PC-9 (cell line): ENCODE measurements at regions not wholly inside any gene's neighbourhood (a gene's known extent, or its start where the extent isn't known, plus 50 kb on each side); places are given as distances from the start of the nearest gene placed in this dataset.
A peak's percentile ranks its signal among the peaks of the same experiment; 100 is the strongest.

Experiments used
- BruUV-seq: library from RNA; stranded (reverse); fragments of 400-500 nt; replicated peaks from 2 replicates; lab custom pipeline; 2021; lab: Mats Ljungman, UMichigan
- CTCF ChIA-PET: fragments of 300-600 bp; sonication (Branson Sonifier 250); formaldehyde crosslinking; loops from one replicate; lab custom pipeline; 2022; ENCODE audit warnings: antibody characterized with exemption; lab: Charles Lee
- POLR2A ChIA-PET: fragments of 300-600 bp; sonication (Branson Sonifier 250); formaldehyde crosslinking; loops from one replicate; lab custom pipeline; 2022; ENCODE audit warnings: antibody characterized with exemption; ENCODE audit not compliant: unreplicated experiment; lab: Charles Lee
- DNase-seq, 2 experiments: peaks; one replicate each; pipeline versions ENCODE4 v3.0.0 to v3.0.0-alpha.2; 2015 to 2022; ENCODE audit warnings: mixed read lengths in 1 of 2
- H2AFZ ChIP-seq: fragments of 200-600 bp; sonication (generic); 2 replicates; pipeline ENCODE4 v1.8.1; 2017; ENCODE audit warnings: antibody characterized with exemption
- H3F3A ChIP-seq: fragments of 200-600 bp; sonication (generic); 2 replicates; pipeline ENCODE4 v1.8.1; 2017; ENCODE audit warnings: antibody characterized with exemption, mild to moderate bottlenecking, low read depth; ENCODE audit not compliant: insufficient read depth
- H3K27ac ChIP-seq: fragments of 200-600 bp; sonication (generic); 2 replicates; pipeline ENCODE4 v1.6.1; 2016; ENCODE audit warnings: mixed run types
- H3K27me3 ChIP-seq: fragments of 200-600 bp; sonication (generic); 2 replicates; pipeline ENCODE4 v1.6.1; 2016; ENCODE audit warnings: low read depth, mixed run types; ENCODE audit not compliant: insufficient read depth
- H3K36me3 ChIP-seq: fragments of 200-600 bp; sonication (generic); 2 replicates; pipeline ENCODE4 v1.6.1; 2016; ENCODE audit warnings: low read depth, mixed run types
- H3K4me1 ChIP-seq: fragments of 200-600 bp; sonication (generic); replicated peaks from 2 replicates; pipeline ENCODE4 v1.6.1; 2016; ENCODE audit warnings: mixed run types; ENCODE audit not compliant: insufficient read depth
- H3K4me2 ChIP-seq: fragments of 200-600 bp; sonication (generic); 2 replicates; pipeline ENCODE4 v1.6.1; 2017; ENCODE audit warnings: mixed run types
- H3K4me3 ChIP-seq: fragments of 200-600 bp; sonication (generic); 2 replicates; pipeline ENCODE4 v1.6.1; 2016; ENCODE audit warnings: mixed run types
- H3K79me2 ChIP-seq: fragments of 200-600 bp; sonication (generic); 2 replicates; pipeline ENCODE4 v1.6.1; 2017; ENCODE audit warnings: low read depth, mixed run types
- H3K9me2 ChIP-seq: fragments of 200-600 bp; sonication (generic); 2 replicates; pipeline ENCODE4 v1.8.1; 2017; ENCODE audit warnings: mild to moderate bottlenecking; ENCODE audit not compliant: insufficient read depth
- H3K9me3 ChIP-seq: fragments of 200-600 bp; sonication (generic); 2 replicates; pipeline ENCODE4 v1.8.1; 2016; ENCODE audit warnings: low read depth; ENCODE audit not compliant: insufficient read depth
- H4K20me1 ChIP-seq: fragments of 200-600 bp; sonication (generic); 2 replicates; pipeline ENCODE4 v1.8.1; 2017; ENCODE audit not compliant: insufficient read depth
- EZH2 ChIP-seq: fragments of 200-600 bp; sonication (generic); IDR thresholded peaks from 2 replicates; pipeline ENCODE4 v1.8.0; 2017; ENCODE audit warnings: antibody characterized with exemption, low read depth
- intact Hi-C: fragments of 100-400 bp; cut with micrococcal nuclease; formaldehyde crosslinking; loops from one replicate; pipeline ENCODE4 v1.10.0; 2022; ENCODE audit not compliant: unreplicated experiment
- TF ChIP-seq, protein P1 (sequence below): fragments of 200-600 bp; sonication (generic); conservative IDR thresholded peaks from 2 replicates; pipeline ENCODE4 v1.6.1; 2017; ENCODE audit warnings: mixed run types, antibody characterized with exemption, mild to moderate bottlenecking, moderate library complexity

DNA sequence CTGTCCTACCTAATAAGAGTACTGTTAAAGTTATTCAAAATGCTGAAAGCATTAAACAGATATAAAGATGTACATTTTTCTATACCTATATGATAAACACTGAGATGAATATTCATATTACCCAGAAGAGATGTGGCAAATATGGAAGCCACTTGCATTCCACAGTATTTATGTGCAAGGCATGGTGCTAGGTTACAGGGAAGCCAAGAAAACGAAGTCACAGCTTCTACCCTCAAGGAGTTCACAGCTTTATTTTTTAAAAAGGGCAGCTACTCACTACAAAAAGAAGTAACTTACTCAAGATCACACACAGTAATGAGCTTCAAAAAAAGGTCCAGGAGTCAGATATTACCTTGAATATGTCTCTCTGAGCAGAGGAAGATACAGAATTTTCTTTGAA lies 484.6 kb downstream of the ZNF608 start:
- Histone ChIP-seq H3K9me2 (no peaks in the 10 kb centered on the region), H3K27ac (no peak overlapping the region), H2AFZ (no peak overlapping the region), H3F3A (peaks cover 8% of the 10 kb centered on the region), H3K9me3 (no peaks in the 10 kb centered on the region), H3K27me3 (no peaks in the 10 kb centered on the region), H3K4me2 (no peak overlapping the region), H3K4me3 (no peak overlapping the region), H3K79me2 (no peaks in the 10 kb centered on the region), H3K4me1 (peaks cover 36% of the 10 kb centered on the region), H4K20me1 (no peaks in the 10 kb centered on the region), H3K36me3 (no peaks in the 10 kb centered on the region)
- TF ChIP-seq, protein P1, sequence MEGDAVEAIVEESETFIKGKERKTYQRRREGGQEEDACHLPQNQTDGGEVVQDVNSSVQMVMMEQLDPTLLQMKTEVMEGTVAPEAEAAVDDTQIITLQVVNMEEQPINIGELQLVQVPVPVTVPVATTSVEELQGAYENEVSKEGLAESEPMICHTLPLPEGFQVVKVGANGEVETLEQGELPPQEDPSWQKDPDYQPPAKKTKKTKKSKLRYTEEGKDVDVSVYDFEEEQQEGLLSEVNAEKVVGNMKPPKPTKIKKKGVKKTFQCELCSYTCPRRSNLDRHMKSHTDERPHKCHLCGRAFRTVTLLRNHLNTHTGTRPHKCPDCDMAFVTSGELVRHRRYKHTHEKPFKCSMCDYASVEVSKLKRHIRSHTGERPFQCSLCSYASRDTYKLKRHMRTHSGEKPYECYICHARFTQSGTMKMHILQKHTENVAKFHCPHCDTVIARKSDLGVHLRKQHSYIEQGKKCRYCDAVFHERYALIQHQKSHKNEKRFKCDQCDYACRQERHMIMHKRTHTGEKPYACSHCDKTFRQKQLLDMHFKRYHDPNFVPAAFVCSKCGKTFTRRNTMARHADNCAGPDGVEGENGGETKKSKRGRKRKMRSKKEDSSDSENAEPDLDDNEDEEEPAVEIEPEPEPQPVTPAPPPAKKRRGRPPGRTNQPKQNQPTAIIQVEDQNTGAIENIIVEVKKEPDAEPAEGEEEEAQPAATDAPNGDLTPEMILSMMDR, result no peak
- TF ChIP-seq EZH2, result no peak
- DNase-seq, result no peak
- CTCF ChIA-PET, result no interaction called here
- BruUV-seq, result no TSS peak
- POLR2A ChIA-PET, result no interaction called here
- intact Hi-C loops, result no loop called here

DNA sequence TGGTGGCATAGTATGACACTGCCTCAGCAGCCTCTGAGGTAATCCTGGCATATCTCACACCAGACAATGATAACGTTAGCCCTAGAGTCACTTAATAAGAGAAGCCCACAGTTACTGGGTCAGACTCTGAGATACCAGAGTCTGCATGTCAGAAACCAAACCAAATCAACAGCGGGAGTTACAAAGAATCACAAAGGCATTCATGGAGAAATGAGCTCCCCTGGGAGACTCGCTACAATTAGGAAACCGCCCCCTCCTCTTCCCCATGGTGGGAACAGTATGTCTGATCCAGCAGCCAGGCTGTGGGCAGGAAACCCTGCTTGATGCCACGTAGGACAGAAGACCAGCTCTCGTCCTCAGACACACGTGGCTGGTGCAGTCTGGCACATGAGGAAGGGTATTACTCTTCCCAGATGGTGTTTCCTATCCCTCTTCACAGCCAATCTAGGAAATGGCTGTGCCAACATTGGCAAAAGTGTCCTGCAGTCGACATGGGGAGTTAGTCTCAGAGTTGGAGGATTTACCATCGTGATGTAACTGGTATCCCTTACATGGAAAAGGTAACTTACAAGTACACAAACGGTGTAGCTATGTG lies 485.4 kb downstream of the ZNF608 start:
- Histone ChIP-seq H3K9me3 (no peaks in the 10 kb centered on the region), H3K36me3 (no peaks in the 10 kb centered on the region), H3K27me3 (no peaks in the 10 kb centered on the region), H3F3A (peaks cover 8% of the 10 kb centered on the region), H2AFZ (no peak overlapping the region), H3K4me2 (no peak overlapping the region), H4K20me1 (no peaks in the 10 kb centered on the region), H3K27ac (no peak overlapping the region), H3K4me1 (peaks cover 36% of the 10 kb centered on the region), H3K4me3 (no peak overlapping the region), H3K9me2 (no peaks in the 10 kb centered on the region), H3K79me2 (no peaks in the 10 kb centered on the region)
- CTCF ChIA-PET, result no interaction called here
- no peak for DNase-seq
- no peak for TF ChIP-seq EZH2
- TF ChIP-seq, protein P1, result no peak
- POLR2A ChIA-PET, result interaction anchor here (0.5 kb wide), 1 partner anchor 1602 kb away, joined by 4 read pairs; no protein-coding TSS in a partner anchor
- intact Hi-C loops, result no loop called here
- no TSS peak for BruUV-seq

DNA sequence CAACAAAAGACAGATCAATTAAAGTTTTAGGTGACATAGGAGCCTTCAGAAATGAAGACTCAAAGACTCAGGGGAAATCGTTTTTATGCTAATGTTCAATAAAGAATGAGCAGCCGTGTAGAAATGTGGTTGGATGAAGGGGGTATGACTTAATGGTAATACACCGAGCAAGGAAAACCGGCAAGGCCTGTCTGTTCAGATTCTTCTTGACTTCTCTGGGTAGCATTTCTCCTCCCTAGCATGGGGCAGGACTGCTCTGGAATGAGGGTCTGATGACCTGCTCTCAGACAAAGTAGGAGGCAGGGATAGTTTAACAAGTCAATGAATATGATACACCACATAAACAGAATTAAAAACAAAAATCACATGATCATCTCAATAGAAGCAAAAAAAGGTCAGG lies 487.4 kb downstream of the ZNF608 start:
- Histone ChIP-seq H3K27me3 (no peaks in the 10 kb centered on the region), H3K36me3 (no peaks in the 10 kb centered on the region), H3K4me1 (peaks cover 30% of the 10 kb centered on the region), H3K9me2 (no peaks in the 10 kb centered on the region), H3K79me2 (no peaks in the 10 kb centered on the region), H2AFZ (no peak overlapping the region), H4K20me1 (no peaks in the 10 kb centered on the region), H3K27ac (0 out of 2 replicates have a peak overlapping the region, but pooled peaks have one; percentile 33), H3F3A (peaks cover 8% of the 10 kb centered on the region), H3K4me3 (no peak overlapping the region), H3K9me3 (no peaks in the 10 kb centered on the region), H3K4me2 (peak overlapping the region; percentile 5; the same call in 1 of the 2 replicates)
- ChIA-PET POLR2A (no interaction called here), CTCF (no interaction called here)
- intact Hi-C loops, result no loop called here
- TF ChIP-seq EZH2, result no peak
- TF ChIP-seq, protein P1, result no peak
- DNase-seq, result peak; percentile 19 to 87
- BruUV-seq, result no TSS peak
